Activated CD4-positive, alpha-beta T cell treated with anti-CD3 and anti-CD28 coated beads for 4 hours (primary cell): ENCODE measurements at regions not wholly inside any gene's neighbourhood (a gene's known extent, or its start where the extent isn't known, plus 50 kb on each side); places are given as distances from the start of the nearest gene placed in this dataset.
A peak's percentile ranks its signal among the peaks of the same experiment; 100 is the strongest.
"Not testable (repeated sequence)": the region's sequence is repeated elsewhere in the genome, so short reads cannot be mapped to it uniquely, and the experiment has no call there.

Experiments used
- DNase-seq, 2 donors: peaks; one replicate each; pipeline ENCODE4 v3.0.0-alpha.2; 2020

- no peak for DNase-seq
Observed at GRCh38 chr18:24567199-24567598, 106.8 kb downstream of the HRH4 start.

- DNase-seq: no peak
Observed at GRCh38 chr18:24570716-24571115, 110.3 kb downstream of the HRH4 start.

GRCh38 chr18:24582771-24583170 lies 122.3 kb downstream of the HRH4 start:
- DNase-seq: no peak

- no peak for DNase-seq
Observed at GRCh38 chr18:24584205-24584604, 123.8 kb downstream of the HRH4 start.

GRCh38 chr18:24584813-24585212 lies 124.4 kb downstream of the HRH4 start:
- no peak for DNase-seq

GRCh38 chr18:24585996-24586566 lies 125.6 kb downstream of the HRH4 start:
- no peak for DNase-seq

GRCh38 chr18:24586662-24587360 lies 126.4 kb downstream of the HRH4 start:
- DNase-seq: no peak

GRCh38 chr18:24588440-24588839 lies 128.0 kb downstream of the HRH4 start:
- no peak for DNase-seq

GRCh38 chr18:24590946-24591345 lies 130.5 kb downstream of the HRH4 start:
- DNase-seq: no peak

- no peak for DNase-seq
Observed at GRCh38 chr18:24593401-24593800, 133.0 kb downstream of the HRH4 start.

- DNase-seq: no peak
Observed at GRCh38 chr18:24593886-24594285, 133.4 kb downstream of the HRH4 start.

GRCh38 chr18:24595561-24596031 lies 135.2 kb downstream of the HRH4 start:
- no peak for DNase-seq

- DNase-seq: peak in 1 of 2 donors; percentile 1
Observed at GRCh38 chr18:24600076-24600654, 139.7 kb downstream of the HRH4 start.

GRCh38 chr18:24601585-24601984 lies 141.1 kb downstream of the HRH4 start:
- no peak for DNase-seq

- no peak for DNase-seq
Observed at GRCh38 chr18:24602201-24602600, 141.8 kb downstream of the HRH4 start.

GRCh38 chr18:24603151-24603550 lies 142.7 kb downstream of the HRH4 start:
- no peak for DNase-seq

- no peak for DNase-seq
Observed at GRCh38 chr18:24605444-24605843, 145.0 kb downstream of the HRH4 start.

GRCh38 chr18:24609254-24609653 lies 148.8 kb downstream of the HRH4 start:
- no peak for DNase-seq

- no peak for DNase-seq
Observed at GRCh38 chr18:24611075-24611474, 150.6 kb downstream of the HRH4 start.

GRCh38 chr18:24613896-24614640 lies 153.6 kb downstream of the HRH4 start:
- DNase-seq: no peak

- no peak for DNase-seq
Observed at GRCh38 chr18:24616653-24617052, 156.2 kb downstream of the HRH4 start.

GRCh38 chr18:24624421-24624820 lies 164.0 kb downstream of the HRH4 start:
- not testable (repeated sequence) for DNase-seq

GRCh38 chr18:24627644-24628315 lies 167.3 kb downstream of the HRH4 start:
- no peak for DNase-seq
